Stimulated activated CD8-positive, alpha-beta memory T cell treated with anti-CD3 and anti-CD28 coated beads, Interleukin-7, amount 100 ng/mL, for 1 hour (primary cell): ENCODE measurements at regions not wholly inside any gene's neighbourhood (a gene's known extent, or its start where the extent isn't known, plus 50 kb on each side); places are given as distances from the start of the nearest gene placed in this dataset.

ENCODE experiments used
- DNase-seq, 2 donors: peaks; one replicate each; pipeline ENCODE4 v3.0.0-alpha.2; 2020; ENCODE audit warnings: low read depth in 2 of 2

GRCh38 chr4:71240094-71240493 lies 98.7 kb upstream of the SLC4A4 start:
- DNase-seq, result no peak

GRCh38 chr4:71241501-71242288 lies 97.1 kb upstream of the SLC4A4 start:
- no peak for DNase-seq

- DNase-seq, result no peak
Measured at GRCh38 chr4:71243091-71243833, 95.6 kb upstream of the SLC4A4 start.

- DNase-seq, result no peak
Measured at GRCh38 chr4:71247706-71248105, 91.1 kb upstream of the SLC4A4 start.

- no peak for DNase-seq
Measured at GRCh38 chr4:71251261-71251660, 87.6 kb upstream of the SLC4A4 start.

- DNase-seq, result no peak
Measured at GRCh38 chr4:71253545-71253944, 85.3 kb upstream of the SLC4A4 start.

GRCh38 chr4:71254451-71255012 lies 84.3 kb upstream of the SLC4A4 start:
- DNase-seq, result no peak

GRCh38 chr4:71255976-71256375 lies 82.8 kb upstream of the SLC4A4 start:
- no peak for DNase-seq

GRCh38 chr4:71257761-71258160 lies 81.1 kb upstream of the SLC4A4 start:
- DNase-seq, result no peak

GRCh38 chr4:71258323-71258722 lies 80.5 kb upstream of the SLC4A4 start:
- DNase-seq, result no peak

GRCh38 chr4:71259280-71259679 lies 79.5 kb upstream of the SLC4A4 start:
- no peak for DNase-seq

- DNase-seq, result no peak
Measured at GRCh38 chr4:71259911-71260331, 78.9 kb upstream of the SLC4A4 start.

GRCh38 chr4:71260544-71260943 lies 78.3 kb upstream of the SLC4A4 start:
- no peak for DNase-seq

- DNase-seq, result no peak
Measured at GRCh38 chr4:71261001-71261400, 77.8 kb upstream of the SLC4A4 start.

GRCh38 chr4:71261633-71262121 lies 77.1 kb upstream of the SLC4A4 start:
- DNase-seq, result no peak

GRCh38 chr4:71262161-71262560 lies 76.7 kb upstream of the SLC4A4 start:
- DNase-seq, result no peak

GRCh38 chr4:71266090-71266794 lies 72.6 kb upstream of the SLC4A4 start:
- no peak for DNase-seq

- no peak for DNase-seq
Measured at GRCh38 chr4:71267244-71267643, 71.6 kb upstream of the SLC4A4 start.

- no peak for DNase-seq
Measured at GRCh38 chr4:71268166-71268565, 70.7 kb upstream of the SLC4A4 start.

GRCh38 chr4:71269233-71269632 lies 69.6 kb upstream of the SLC4A4 start:
- no peak for DNase-seq

GRCh38 chr4:71270901-71271300 lies 67.9 kb upstream of the SLC4A4 start:
- DNase-seq, result no peak

GRCh38 chr4:71272976-71273375 lies 65.8 kb upstream of the SLC4A4 start:
- no peak for DNase-seq
